ENCODE measurements at regions not wholly inside any gene's neighbourhood (a gene's known extent, or its start where the extent isn't known, plus 50 kb on each side); places are given as distances from the start of the nearest gene placed in this dataset.

DNA sequence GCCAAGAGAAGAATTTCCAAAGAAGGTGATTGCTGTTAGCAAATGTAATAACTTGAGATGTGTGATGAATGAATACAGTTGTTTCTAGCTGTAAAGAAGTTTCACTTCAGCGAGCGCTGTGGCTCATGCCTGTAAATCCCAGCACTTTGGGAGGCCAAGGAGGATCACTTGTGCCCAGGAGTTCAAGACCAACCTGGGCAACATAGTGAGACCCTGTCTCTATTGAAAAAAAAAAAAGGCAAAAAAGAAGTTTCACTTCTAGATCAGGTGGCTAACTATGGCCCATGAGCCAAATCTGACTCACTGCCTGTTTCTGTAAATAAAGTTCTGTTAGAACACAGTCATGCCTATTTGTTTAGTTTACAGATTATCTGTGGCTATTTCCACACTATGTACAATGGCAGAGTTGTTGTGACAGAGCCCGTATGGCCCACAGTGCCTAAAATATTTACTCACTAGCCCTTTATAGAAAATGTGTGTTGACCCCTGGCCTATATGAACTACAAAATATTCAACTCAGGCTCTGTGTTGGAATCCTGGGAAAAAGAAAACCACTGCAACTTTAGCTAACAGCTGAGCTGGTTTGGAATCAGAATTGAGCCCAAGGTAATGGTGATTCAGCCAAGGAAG is 54.1 kb upstream of the PRPS1 start (continued):
- TF ChIP-seq, protein P1, sequence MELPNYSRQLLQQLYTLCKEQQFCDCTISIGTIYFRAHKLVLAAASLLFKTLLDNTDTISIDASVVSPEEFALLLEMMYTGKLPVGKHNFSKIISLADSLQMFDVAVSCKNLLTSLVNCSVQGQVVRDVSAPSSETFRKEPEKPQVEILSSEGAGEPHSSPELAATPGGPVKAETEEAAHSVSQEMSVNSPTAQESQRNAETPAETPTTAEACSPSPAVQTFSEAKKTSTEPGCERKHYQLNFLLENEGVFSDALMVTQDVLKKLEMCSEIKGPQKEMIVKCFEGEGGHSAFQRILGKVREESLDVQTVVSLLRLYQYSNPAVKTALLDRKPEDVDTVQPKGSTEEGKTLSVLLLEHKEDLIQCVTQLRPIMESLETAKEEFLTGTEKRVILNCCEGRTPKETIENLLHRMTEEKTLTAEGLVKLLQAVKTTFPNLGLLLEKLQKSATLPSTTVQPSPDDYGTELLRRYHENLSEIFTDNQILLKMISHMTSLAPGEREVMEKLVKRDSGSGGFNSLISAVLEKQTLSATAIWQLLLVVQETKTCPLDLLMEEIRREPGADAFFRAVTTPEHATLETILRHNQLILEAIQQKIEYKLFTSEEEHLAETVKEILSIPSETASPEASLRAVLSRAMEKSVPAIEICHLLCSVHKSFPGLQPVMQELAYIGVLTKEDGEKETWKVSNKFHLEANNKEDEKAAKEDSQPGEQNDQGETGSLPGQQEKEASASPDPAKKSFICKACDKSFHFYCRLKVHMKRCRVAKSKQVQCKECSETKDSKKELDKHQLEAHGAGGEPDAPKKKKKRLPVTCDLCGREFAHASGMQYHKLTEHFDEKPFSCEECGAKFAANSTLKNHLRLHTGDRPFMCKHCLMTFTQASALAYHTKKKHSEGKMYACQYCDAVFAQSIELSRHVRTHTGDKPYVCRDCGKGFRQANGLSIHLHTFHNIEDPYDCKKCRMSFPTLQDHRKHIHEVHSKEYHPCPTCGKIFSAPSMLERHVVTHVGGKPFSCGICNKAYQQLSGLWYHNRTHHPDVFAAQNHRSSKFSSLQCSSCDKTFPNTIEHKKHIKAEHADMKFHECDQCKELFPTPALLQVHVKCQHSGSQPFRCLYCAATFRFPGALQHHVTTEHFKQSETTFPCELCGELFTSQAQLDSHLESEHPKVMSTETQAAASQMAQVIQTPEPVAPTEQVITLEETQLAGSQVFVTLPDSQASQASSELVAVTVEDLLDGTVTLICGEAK (IDR thresholded peaks at IDR 0.05) = peak; percentile 55; the same call in 1 of the 2 replicates
- TF ChIP-seq, protein P1 (CRISPR knock-in tag; IDR thresholded peaks at IDR 0.05) = peak; percentile 60; the same call in 1 of the 2 replicates
- TF ChIP-seq ZNF383 (CRISPR knock-in tag; IDR thresholded peaks at IDR 0.05; ENCODE audit: borderline replicate concordance) = no peak
- 0 out of 2 replicates have a peak, but pooled peaks have one; percentile 30 for TF ChIP-seq SRF (IDR thresholded peaks at IDR 0.05; ENCODE audit: low read depth, low read length)
- TF ChIP-seq ISL2 (CRISPR knock-in tag; IDR thresholded peaks at IDR 0.05) = peak; percentile 44; the same call in 1 of the 2 replicates
- no peak for TF ChIP-seq ZNF775 (CRISPR knock-in tag; IDR thresholded peaks at IDR 0.05; ENCODE audit: borderline replicate concordance)
- TF ChIP-seq KLF16 (CRISPR knock-in tag; IDR thresholded peaks at IDR 0.05) = peak in 1 of 2 experiments; percentile 31; a peak in 1 of 4 replicates
- no peak for TF ChIP-seq ZNF550 (CRISPR knock-in tag; IDR thresholded peaks at IDR 0.05; ENCODE audit: borderline replicate concordance)
- 0 out of 2 replicates have a peak, but pooled peaks have one; percentile 44 for TF ChIP-seq DPF2 (CRISPR knock-in tag; IDR thresholded peaks at IDR 0.05; ENCODE audit: borderline replicate concordance, low read depth)
- TF ChIP-seq ZNF24 (IDR thresholded peaks at IDR 0.05) = no peak
- TF ChIP-seq, protein P2, sequence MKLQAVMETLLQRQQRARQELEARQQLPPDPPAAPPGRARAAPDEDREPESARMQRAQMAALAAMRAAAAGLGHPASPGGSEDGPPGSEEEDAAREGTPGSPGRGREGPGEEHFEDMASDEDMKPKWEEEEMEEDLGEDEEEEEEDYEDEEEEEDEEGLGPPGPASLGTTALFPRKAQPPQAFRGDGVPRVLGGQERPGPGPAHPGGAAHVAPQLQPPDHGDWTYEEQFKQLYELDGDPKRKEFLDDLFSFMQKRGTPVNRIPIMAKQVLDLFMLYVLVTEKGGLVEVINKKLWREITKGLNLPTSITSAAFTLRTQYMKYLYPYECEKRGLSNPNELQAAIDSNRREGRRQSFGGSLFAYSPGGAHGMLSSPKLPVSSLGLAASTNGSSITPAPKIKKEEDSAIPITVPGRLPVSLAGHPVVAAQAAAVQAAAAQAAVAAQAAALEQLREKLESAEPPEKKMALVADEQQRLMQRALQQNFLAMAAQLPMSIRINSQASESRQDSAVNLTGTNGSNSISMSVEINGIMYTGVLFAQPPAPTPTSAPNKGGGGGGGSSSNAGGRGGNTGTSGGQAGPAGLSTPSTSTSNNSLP (IDR thresholded peaks at IDR 0.05; ENCODE audit: low read depth, low read length) = peak; percentile 55; the same call in 1 of the 2 replicates
- TF ChIP-seq ZBTB20 (CRISPR knock-in tag; IDR thresholded peaks at IDR 0.05; ENCODE audit: borderline replicate concordance, low read depth) = peak; percentile 92; the same call in 1 of the 2 replicates
- TF ChIP-seq BCL6 (CRISPR knock-in tag; IDR thresholded peaks at IDR 0.05) = 0 out of 2 replicates have a peak, but pooled peaks have one; percentile 14
- peak; percentile 47; the same call in 1 of the 2 replicates for TF ChIP-seq CREM (IDR thresholded peaks at IDR 0.05)
- TF ChIP-seq CREM (CRISPR knock-in tag; IDR thresholded peaks at IDR 0.05) = no peak
- TF ChIP-seq, protein P3, sequence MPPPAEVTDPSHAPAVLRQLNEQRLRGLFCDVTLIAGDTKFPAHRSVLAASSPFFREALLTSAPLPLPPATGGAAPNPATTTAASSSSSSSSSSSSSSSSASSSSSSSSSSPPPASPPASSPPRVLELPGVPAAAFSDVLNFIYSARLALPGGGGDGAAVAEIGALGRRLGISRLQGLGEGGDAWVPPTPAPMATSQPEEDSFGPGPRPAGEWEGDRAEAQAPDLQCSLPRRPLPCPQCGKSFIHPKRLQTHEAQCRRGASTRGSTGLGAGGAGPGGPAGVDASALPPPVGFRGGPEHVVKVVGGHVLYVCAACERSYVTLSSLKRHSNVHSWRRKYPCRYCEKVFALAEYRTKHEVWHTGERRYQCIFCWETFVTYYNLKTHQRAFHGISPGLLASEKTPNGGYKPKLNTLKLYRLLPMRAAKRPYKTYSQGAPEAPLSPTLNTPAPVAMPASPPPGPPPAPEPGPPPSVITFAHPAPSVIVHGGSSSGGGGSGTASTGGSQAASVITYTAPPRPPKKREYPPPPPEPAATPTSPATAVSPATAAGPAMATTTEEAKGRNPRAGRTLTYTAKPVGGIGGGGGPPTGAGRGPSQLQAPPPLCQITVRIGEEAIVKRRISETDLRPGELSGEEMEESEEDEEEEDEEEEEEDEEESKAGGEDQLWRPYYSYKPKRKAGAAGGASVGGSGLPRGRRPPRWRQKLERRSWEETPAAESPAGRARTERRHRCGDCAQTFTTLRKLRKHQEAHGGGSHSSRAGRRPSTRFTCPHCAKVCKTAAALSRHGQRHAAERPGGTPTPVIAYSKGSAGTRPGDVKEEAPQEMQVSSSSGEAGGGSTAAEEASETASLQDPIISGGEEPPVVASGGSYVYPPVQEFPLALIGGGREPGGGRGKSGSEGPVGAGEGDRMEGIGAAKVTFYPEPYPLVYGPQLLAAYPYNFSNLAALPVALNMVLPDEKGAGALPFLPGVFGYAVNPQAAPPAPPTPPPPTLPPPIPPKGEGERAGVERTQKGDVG (CRISPR knock-in tag; IDR thresholded peaks at IDR 0.05; ENCODE audit: borderline replicate concordance) = no peak

All from HepG2 (cell line).